RWPE1 (cell line): ENCODE measurements at regions not wholly inside any gene's neighbourhood (a gene's known extent, or its start where the extent isn't known, plus 50 kb on each side); places are given as distances from the start of the nearest gene placed in this dataset.

Experiments used
- CTCF ChIA-PET: fragments of 350-600 bp; sonication (Branson Sonifier 250); formaldehyde crosslinking; extraction: SDS; loops from one replicate; lab custom pipeline; 2021; lab: Yijun Ruan, JAX
- POLR2A ChIA-PET: fragments of 400-600 bp; formaldehyde crosslinking; extraction: SDS; loops from one replicate; lab custom pipeline; 2020; ENCODE audit warnings: antibody characterized with exemption; ENCODE audit not compliant: low non-redundant PET; lab: Yijun Ruan, JAX
- DNase-seq: peaks from one replicate; pipeline ENCODE4 v3.0.0; 2012; ENCODE audit warnings: low spot score
- H3K27ac ChIP-seq: fragments of 450-650 bp; 2 replicates; pipeline ENCODE4 v1.5.1; 2017
- TF ChIP-seq, protein P1 (sequence below): fragments of 450-650 bp; conservative IDR thresholded peaks from 2 replicates; pipeline ENCODE4 v1.5.1; 2017; ENCODE audit warnings: low read depth, mild to moderate bottlenecking

DNA sequence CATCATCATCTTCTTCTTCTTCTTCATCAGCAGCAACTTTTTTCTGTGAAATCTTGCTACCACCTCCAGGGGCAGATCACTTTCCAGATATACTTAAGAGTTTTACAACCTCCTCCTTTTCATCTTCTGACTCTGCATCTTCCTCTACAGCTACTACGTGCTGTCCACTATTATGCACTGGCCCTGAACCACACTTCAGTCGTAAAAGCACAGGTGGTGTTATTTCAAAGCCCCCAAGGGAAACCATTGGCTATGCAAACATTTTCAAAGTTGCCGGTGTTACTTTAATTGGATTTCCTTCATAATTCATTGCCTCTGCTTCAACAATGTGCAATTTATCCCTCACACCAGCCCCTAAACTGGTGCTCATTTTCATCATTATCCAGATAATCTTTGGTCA lies 75.0 kb downstream of the POLR1D start:
- H3K27ac ChIP-seq, result no peak overlapping the region
- TF ChIP-seq, protein P1, sequence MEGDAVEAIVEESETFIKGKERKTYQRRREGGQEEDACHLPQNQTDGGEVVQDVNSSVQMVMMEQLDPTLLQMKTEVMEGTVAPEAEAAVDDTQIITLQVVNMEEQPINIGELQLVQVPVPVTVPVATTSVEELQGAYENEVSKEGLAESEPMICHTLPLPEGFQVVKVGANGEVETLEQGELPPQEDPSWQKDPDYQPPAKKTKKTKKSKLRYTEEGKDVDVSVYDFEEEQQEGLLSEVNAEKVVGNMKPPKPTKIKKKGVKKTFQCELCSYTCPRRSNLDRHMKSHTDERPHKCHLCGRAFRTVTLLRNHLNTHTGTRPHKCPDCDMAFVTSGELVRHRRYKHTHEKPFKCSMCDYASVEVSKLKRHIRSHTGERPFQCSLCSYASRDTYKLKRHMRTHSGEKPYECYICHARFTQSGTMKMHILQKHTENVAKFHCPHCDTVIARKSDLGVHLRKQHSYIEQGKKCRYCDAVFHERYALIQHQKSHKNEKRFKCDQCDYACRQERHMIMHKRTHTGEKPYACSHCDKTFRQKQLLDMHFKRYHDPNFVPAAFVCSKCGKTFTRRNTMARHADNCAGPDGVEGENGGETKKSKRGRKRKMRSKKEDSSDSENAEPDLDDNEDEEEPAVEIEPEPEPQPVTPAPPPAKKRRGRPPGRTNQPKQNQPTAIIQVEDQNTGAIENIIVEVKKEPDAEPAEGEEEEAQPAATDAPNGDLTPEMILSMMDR, result no peak
- no peak for DNase-seq
- ChIA-PET CTCF (no interaction called here), POLR2A (no interaction called here)

- ChIA-PET CTCF (no interaction called here), POLR2A (interaction anchor here (0.7 kb wide), 1 partner anchor 49 kb away, joined by 4 read pairs; no protein-coding TSS in a partner anchor)
- TF ChIP-seq, protein P1, result no peak
Observed at GRCh38 chr13:27699952-27700351, 78.3 kb downstream of the POLR1D start.

GRCh38 chr13:27704681-27705080 lies 83.0 kb downstream of the POLR1D start:
- TF ChIP-seq, protein P1, result no peak
- POLR2A ChIA-PET, result no interaction called here
- no peak for DNase-seq
- no peak overlapping the region for H3K27ac ChIP-seq
- CTCF ChIA-PET, result interaction anchor here (0.5 kb wide), 1 partner anchor 43 kb away, joined by 4 read pairs; no protein-coding TSS in a partner anchor

More at GRCh38 chr13:27699952-27700351, 78.3 kb downstream of the POLR1D start:
- no peak overlapping the region for H3K27ac ChIP-seq
- no peak for DNase-seq

- no peak for DNase-seq
- CTCF ChIA-PET, result interaction anchor here (0.7 to 1.8 kb wide), 2 partner anchors 23 to 118 kb away, joined by 3 to 5 read pairs; no protein-coding TSS in a partner anchor
- TF ChIP-seq, protein P1, result no peak
- POLR2A ChIA-PET, result no interaction called here
- no peak overlapping the region for H3K27ac ChIP-seq
Observed at GRCh38 chr13:27708325-27708724, 84.0 kb upstream of the GSX1 start.

- no peak for DNase-seq
- ChIA-PET POLR2A (no interaction called here), CTCF (interaction anchor here (1.0 to 1.8 kb wide), 2 partner anchors 117 to 177 kb away, joined by 4 to 5 read pairs; no protein-coding TSS in a partner anchor)
- TF ChIP-seq, protein P1, result no peak
- H3K27ac ChIP-seq, result no peak overlapping the region
Observed at GRCh38 chr13:27709779-27710178, 82.5 kb upstream of the GSX1 start.

DNA sequence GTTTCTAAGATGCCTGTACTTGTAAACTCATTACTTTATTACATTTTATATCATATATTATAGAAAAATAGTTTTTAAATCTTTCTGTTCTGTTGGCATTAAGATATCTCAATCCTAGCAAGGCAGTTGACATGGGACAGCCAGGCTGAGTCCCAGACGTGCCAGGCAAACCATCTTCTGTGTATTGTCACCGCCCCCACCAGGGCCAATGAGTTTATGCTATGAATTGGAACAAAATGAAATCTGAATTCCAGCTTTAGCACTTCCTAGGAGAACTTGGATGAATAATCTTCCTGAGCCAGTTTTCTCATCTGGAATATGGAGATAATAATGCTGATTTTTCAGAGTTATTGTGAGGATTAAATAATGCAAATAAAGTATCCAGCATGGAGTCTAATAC lies 79.9 kb upstream of the GSX1 start:
- DNase-seq, result peak; percentile 10
- TF ChIP-seq, protein P1, result no peak
- CTCF ChIA-PET, result no interaction called here
- POLR2A ChIA-PET, result no interaction called here
- no peak overlapping the region for H3K27ac ChIP-seq
